Esophagus squamous epithelium (tissue), 4 donors: ENCODE measurements at regions not wholly inside any gene's neighbourhood (a gene's known extent, or its start where the extent isn't known, plus 50 kb on each side); places are given as distances from the start of the nearest gene placed in this dataset.

Experiments used
- POLR2A ChIP-seq, 4 donors: fragments of 450-650 bp; IDR thresholded peaks; one replicate each; pipeline ENCODE4 v1.6.1; 2017; ENCODE audit warnings: antibody characterized with exemption in 4 of 4, mild to moderate bottlenecking in 4 of 4, moderate library complexity in 3 of 4
- TF ChIP-seq, protein P1 (sequence below), 6 experiments: fragments of 450-650 bp in 4 of 6; fragments of 200-600 bp in 2 of 6; sonication (generic) in 2 of 6; IDR thresholded peaks; one replicate each; pipeline ENCODE4 v1.5.1; 2016 to 2019; ENCODE audit warnings: antibody characterized with exemption in 6 of 6, mild to moderate bottlenecking in 4 of 6, moderate library complexity in 4 of 6

DNA sequence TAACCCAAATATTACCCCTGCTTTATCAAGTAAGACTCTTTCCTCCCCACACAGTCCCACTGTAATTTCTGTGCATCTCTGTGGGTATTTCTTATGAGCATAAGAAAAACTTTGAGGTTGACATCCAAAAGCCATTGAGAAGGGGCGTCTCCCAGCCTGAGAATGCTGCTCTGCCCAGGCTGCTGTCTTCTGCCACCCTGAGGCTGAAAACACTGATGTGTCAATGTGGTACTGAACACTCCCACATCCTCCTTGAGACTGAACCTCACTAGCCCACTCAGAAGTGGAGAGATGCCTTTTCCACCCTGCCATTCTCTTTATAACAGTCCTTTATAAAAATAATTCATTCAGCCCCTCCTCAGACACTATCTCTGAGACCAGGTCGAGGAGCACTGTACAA lies 120.8 kb downstream of the SMIM20 start:
- TF ChIP-seq, protein P1, sequence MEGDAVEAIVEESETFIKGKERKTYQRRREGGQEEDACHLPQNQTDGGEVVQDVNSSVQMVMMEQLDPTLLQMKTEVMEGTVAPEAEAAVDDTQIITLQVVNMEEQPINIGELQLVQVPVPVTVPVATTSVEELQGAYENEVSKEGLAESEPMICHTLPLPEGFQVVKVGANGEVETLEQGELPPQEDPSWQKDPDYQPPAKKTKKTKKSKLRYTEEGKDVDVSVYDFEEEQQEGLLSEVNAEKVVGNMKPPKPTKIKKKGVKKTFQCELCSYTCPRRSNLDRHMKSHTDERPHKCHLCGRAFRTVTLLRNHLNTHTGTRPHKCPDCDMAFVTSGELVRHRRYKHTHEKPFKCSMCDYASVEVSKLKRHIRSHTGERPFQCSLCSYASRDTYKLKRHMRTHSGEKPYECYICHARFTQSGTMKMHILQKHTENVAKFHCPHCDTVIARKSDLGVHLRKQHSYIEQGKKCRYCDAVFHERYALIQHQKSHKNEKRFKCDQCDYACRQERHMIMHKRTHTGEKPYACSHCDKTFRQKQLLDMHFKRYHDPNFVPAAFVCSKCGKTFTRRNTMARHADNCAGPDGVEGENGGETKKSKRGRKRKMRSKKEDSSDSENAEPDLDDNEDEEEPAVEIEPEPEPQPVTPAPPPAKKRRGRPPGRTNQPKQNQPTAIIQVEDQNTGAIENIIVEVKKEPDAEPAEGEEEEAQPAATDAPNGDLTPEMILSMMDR (IDR thresholded peaks at IDR 0.05) = no peak
- no peak for TF ChIP-seq POLR2A (IDR thresholded peaks at IDR 0.05)
